Stromal cell of bone marrow (primary cell): ENCODE measurements at regions not wholly inside any gene's neighbourhood (a gene's known extent, or its start where the extent isn't known, plus 50 kb on each side); places are given as distances from the start of the nearest gene placed in this dataset.
A peak's percentile ranks its signal among the peaks of the same experiment; 100 is the strongest.
"Not testable (repeated sequence)": the region's sequence is repeated elsewhere in the genome, so short reads cannot be mapped to it uniquely, and the experiment has no call there.

Experiments used
- DNase-seq: peaks from one replicate; pipeline ENCODE4 v3.0.0-alpha.2; 2012; ENCODE audit warnings: low read depth

- no peak for DNase-seq
These were observed 318.8 kb upstream of the PPARGC1A start for GRCh38 chr4:24208691-24209090.

- not testable (repeated sequence) for DNase-seq
These were observed 314.9 kb upstream of the PPARGC1A start for GRCh38 chr4:24204708-24205107.

- no peak for DNase-seq
These were observed 314.1 kb upstream of the PPARGC1A start for GRCh38 chr4:24203926-24204325.

- no peak for DNase-seq
These were observed 312.7 kb upstream of the PPARGC1A start for GRCh38 chr4:24202579-24202978.

- DNase-seq = no peak
These were observed 308.1 kb upstream of the PPARGC1A start for GRCh38 chr4:24197955-24198354.

GRCh38 chr4:24196785-24197184 lies 306.9 kb upstream of the PPARGC1A start:
- DNase-seq = no peak

- no peak for DNase-seq
These were observed 306.3 kb upstream of the PPARGC1A start for GRCh38 chr4:24195991-24196736.

GRCh38 chr4:24192018-24192641 lies 302.3 kb upstream of the PPARGC1A start:
- DNase-seq = no peak

GRCh38 chr4:24190761-24191695 lies 301.2 kb upstream of the PPARGC1A start:
- no peak for DNase-seq

GRCh38 chr4:24188459-24188858 lies 298.6 kb upstream of the PPARGC1A start:
- no peak for DNase-seq

GRCh38 chr4:24186466-24186865 lies 296.6 kb upstream of the PPARGC1A start:
- DNase-seq = no peak

GRCh38 chr4:24181005-24181404 lies 291.2 kb upstream of the PPARGC1A start:
- no peak for DNase-seq

- no peak for DNase-seq
These were observed 290.7 kb upstream of the PPARGC1A start for GRCh38 chr4:24180586-24180985.

GRCh38 chr4:24179201-24179840 lies 289.5 kb upstream of the PPARGC1A start:
- no peak for DNase-seq

- DNase-seq = not testable (repeated sequence)
These were observed 287.6 kb upstream of the PPARGC1A start for GRCh38 chr4:24177443-24177842.

GRCh38 chr4:24175707-24176106 lies 285.9 kb upstream of the PPARGC1A start:
- DNase-seq = no peak

- peak; percentile 13 for DNase-seq
These were observed 284.8 kb upstream of the PPARGC1A start for GRCh38 chr4:24174602-24175001.

GRCh38 chr4:24172406-24172805 lies 282.6 kb upstream of the PPARGC1A start:
- no peak for DNase-seq

GRCh38 chr4:24169956-24170355 lies 280.1 kb upstream of the PPARGC1A start:
- no peak for DNase-seq

GRCh38 chr4:24168658-24169057 lies 278.8 kb upstream of the PPARGC1A start:
- no peak for DNase-seq

GRCh38 chr4:24166501-24166900 lies 276.7 kb upstream of the PPARGC1A start:
- DNase-seq = no peak

GRCh38 chr4:24164797-24165196 lies 274.9 kb upstream of the PPARGC1A start:
- no peak for DNase-seq
